AG10803 (cell line): ENCODE measurements at regions not wholly inside any gene's neighbourhood (a gene's known extent, or its start where the extent isn't known, plus 50 kb on each side); places are given as distances from the start of the nearest gene placed in this dataset.

ENCODE experiments used
- DNase-seq: peaks from one replicate; pipeline ENCODE4 v3.0.0; 2010; ENCODE audit warnings: low read depth
- H3K4me3 ChIP-seq: 2 replicates; pipeline ENCODE4 v1.5.1; 2011; ENCODE audit warnings: mild to moderate bottlenecking, low read length, control low read depth
- CTCF ChIP-seq: conservative IDR thresholded peaks from 2 replicates; pipeline ENCODE4 v1.5.1; 2011; ENCODE audit warnings: mild to moderate bottlenecking, low read length, control low read depth, inconsistent platforms

GRCh38 chr15:39471785-39472574 lies 108.9 kb upstream of the THBS1 start:
- no peak overlapping the region for H3K4me3 ChIP-seq
- peak; percentile 73 for DNase-seq
- no peak for TF ChIP-seq CTCF

- no peak overlapping the region for H3K4me3 ChIP-seq
- no peak for TF ChIP-seq CTCF
- peak; percentile 99 for DNase-seq
Measured at GRCh38 chr15:39472621-39473297, 108.1 kb upstream of the THBS1 start.

- DNase-seq = peak; percentile 48
- TF ChIP-seq CTCF = no peak
- H3K4me3 ChIP-seq = no peak overlapping the region
Measured at GRCh38 chr15:39473298-39473947, 107.5 kb upstream of the THBS1 start.

- no peak for DNase-seq
- no peak overlapping the region for H3K4me3 ChIP-seq
- no peak for TF ChIP-seq CTCF
Measured at GRCh38 chr15:39474657-39475056, 106.2 kb upstream of the THBS1 start.

GRCh38 chr15:39478996-39479395 lies 101.9 kb upstream of the THBS1 start:
- H3K4me3 ChIP-seq = no peak overlapping the region
- TF ChIP-seq CTCF = no peak
- no peak for DNase-seq

- no peak for DNase-seq
- no peak for TF ChIP-seq CTCF
- no peak overlapping the region for H3K4me3 ChIP-seq
Measured at GRCh38 chr15:39479911-39480310, 101.0 kb upstream of the THBS1 start.

- DNase-seq = no peak
- no peak overlapping the region for H3K4me3 ChIP-seq
- no peak for TF ChIP-seq CTCF
Measured at GRCh38 chr15:39482459-39482858, 98.4 kb upstream of the THBS1 start.
